Gastroesophageal sphincter (tissue), 4 donors: ENCODE measurements at regions not wholly inside any gene's neighbourhood (a gene's known extent, or its start where the extent isn't known, plus 50 kb on each side); places are given as distances from the start of the nearest gene placed in this dataset.

Experiments
- ATAC-seq: fragments of 150-250 bp; one replicate; pipeline ENCODE4 v1.9.1; 2016; ENCODE audit warnings: mild to moderate bottlenecking, moderate library complexity
- H3K27ac ChIP-seq, 4 donors: fragments of 200-600 bp; sonication (generic) in 3 of 4; 1 replicate in 3 of 4; 2 replicates in 1 of 4; pipeline ENCODE4 v1.5.1; 2016 to 2019
- H3K27me3 ChIP-seq: fragments of 200-600 bp; sonication (generic); one replicate; pipeline ENCODE4 v1.5.1; 2019
- H3K36me3 ChIP-seq, 2 donors: fragments of 200-600 bp; sonication (generic); one replicate each; pipeline ENCODE4 v1.5.1; 2019; ENCODE audit warnings: control low read depth in 1 of 2
- H3K4me1 ChIP-seq, 3 donors: fragments of 200-600 bp; sonication (generic); 1 replicate in 2 of 3; 2 replicates in 1 of 3; pipeline ENCODE4 v1.5.1; 2016 to 2019; ENCODE audit warnings: control low read depth in 2 of 3
- H3K4me3 ChIP-seq, 2 donors: fragments of 200-600 bp; sonication (generic); one replicate each; pipeline ENCODE4 v1.5.1; 2019; ENCODE audit warnings: mild to moderate bottlenecking in 1 of 2, moderate library complexity in 1 of 2
- H3K9me3 ChIP-seq, 3 donors: fragments of 200-600 bp; sonication (generic); one replicate each; pipeline ENCODE4 v1.5.1; 2017 to 2019; ENCODE audit warnings: control low read depth in 2 of 3
- EP300 ChIP-seq: sonication (generic); formaldehyde crosslinking; IDR thresholded peaks from one replicate; pipeline ENCODE4 v1.6.1; 2017; ENCODE audit warnings: antibody characterized with exemption, mild to moderate bottlenecking
- POLR2A ChIP-seq, 2 donors: fragments of 450-650 bp; IDR thresholded peaks; one replicate each; pipeline ENCODE4 v1.6.1; 2017; ENCODE audit warnings: antibody characterized with exemption in 2 of 2, mild to moderate bottlenecking in 2 of 2, moderate library complexity in 1 of 2
- POLR2AphosphoS5 ChIP-seq: sonication (generic); formaldehyde crosslinking; IDR thresholded peaks from one replicate; pipeline ENCODE4 v1.6.1; 2017; ENCODE audit warnings: antibody characterized with exemption
- WGBS, 2 donors: methylation state at CpG; one replicate each; pipeline ENCODE4 v1.1.5; 2018; ENCODE audit warnings: low coverage in 1 of 2; 5-methylcytosine and 5-hydroxymethylcytosine counted together
- TF ChIP-seq, protein P1 (sequence below), 4 experiments: fragments of 200-600 bp in 2 of 4; fragments of 450-650 bp in 2 of 4; sonication (generic) in 1 of 4; IDR thresholded peaks; one replicate each; pipeline ENCODE4 v1.5.1; 2017 to 2019; ENCODE audit warnings: antibody characterized with exemption in 4 of 4, mild to moderate bottlenecking in 2 of 4, moderate library complexity in 2 of 4

- 70% methylated on average over 2 of the region's 5 CpGs; no CpG with 5 or more reads in 1 of the 2 donors for WGBS, 2 donors
- no peak for ATAC-seq
- H3K27ac ChIP-seq: peak overlapping the region in 3 of 4 donors; percentile 23 to 81 (median 64)
Observed at GRCh38 chr6:3928111-3928510, 78.9 kb downstream of the FAM50B start.

GRCh38 chr6:3929281-3929798 is 80.2 kb downstream of the FAM50B start:
- Histone ChIP-seq H3K4me1 (peaks cover 0 to 31% (median 8%) of the 10 kb centered on the region in 3 donors), H3K36me3 (no peaks in the 10 kb centered on the region), H3K9me3 (no peaks in the 10 kb centered on the region), H3K27ac (peak overlapping the region; percentile 52 to 81 (median 72)), H3K4me3 (no peak overlapping the region), H3K27me3 (no peaks in the 10 kb centered on the region)
- peak; percentile 82 for ATAC-seq
- 17 to 43% methylated on average over 1 of the region's 6 CpGs for WGBS, 2 donors
- peak; percentile 60 for TF ChIP-seq POLR2AphosphoS5
- no peak for TF ChIP-seq EP300

More at GRCh38 chr6:3928111-3928510, 78.9 kb downstream of the FAM50B start:
- Histone ChIP-seq H3K4me1 (peaks cover 0 to 31% (median 8%) of the 10 kb centered on the region in 3 donors), H3K36me3 (no peaks in the 10 kb centered on the region), H3K9me3 (no peaks in the 10 kb centered on the region), H3K27me3 (no peaks in the 10 kb centered on the region), H3K4me3 (no peak overlapping the region)
- no peak for TF ChIP-seq EP300
- TF ChIP-seq POLR2AphosphoS5: no peak
- TF ChIP-seq POLR2A (IDR thresholded peaks at IDR 0.05): no peak
- TF ChIP-seq, protein P1, sequence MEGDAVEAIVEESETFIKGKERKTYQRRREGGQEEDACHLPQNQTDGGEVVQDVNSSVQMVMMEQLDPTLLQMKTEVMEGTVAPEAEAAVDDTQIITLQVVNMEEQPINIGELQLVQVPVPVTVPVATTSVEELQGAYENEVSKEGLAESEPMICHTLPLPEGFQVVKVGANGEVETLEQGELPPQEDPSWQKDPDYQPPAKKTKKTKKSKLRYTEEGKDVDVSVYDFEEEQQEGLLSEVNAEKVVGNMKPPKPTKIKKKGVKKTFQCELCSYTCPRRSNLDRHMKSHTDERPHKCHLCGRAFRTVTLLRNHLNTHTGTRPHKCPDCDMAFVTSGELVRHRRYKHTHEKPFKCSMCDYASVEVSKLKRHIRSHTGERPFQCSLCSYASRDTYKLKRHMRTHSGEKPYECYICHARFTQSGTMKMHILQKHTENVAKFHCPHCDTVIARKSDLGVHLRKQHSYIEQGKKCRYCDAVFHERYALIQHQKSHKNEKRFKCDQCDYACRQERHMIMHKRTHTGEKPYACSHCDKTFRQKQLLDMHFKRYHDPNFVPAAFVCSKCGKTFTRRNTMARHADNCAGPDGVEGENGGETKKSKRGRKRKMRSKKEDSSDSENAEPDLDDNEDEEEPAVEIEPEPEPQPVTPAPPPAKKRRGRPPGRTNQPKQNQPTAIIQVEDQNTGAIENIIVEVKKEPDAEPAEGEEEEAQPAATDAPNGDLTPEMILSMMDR (IDR thresholded peaks at IDR 0.05): no peak

GRCh38 chr6:3937438-3937837 is 88.3 kb downstream of the FAM50B start:
- Histone ChIP-seq H3K9me3 (no peaks in the 10 kb centered on the region), H3K27ac (no peak overlapping the region), H3K27me3 (peaks cover 17% of the 10 kb centered on the region), H3K4me1 (peaks cover 0 to 5% (median 0%) of the 10 kb centered on the region in 3 donors), H3K4me3 (no peak overlapping the region), H3K36me3 (no peaks in the 10 kb centered on the region)
- WGBS, 2 donors: 69% methylated on average over 2 of the region's 2 CpGs; no CpG with 5 or more reads in 1 of the 2 donors
- no peak for TF ChIP-seq POLR2AphosphoS5
- TF ChIP-seq, protein P1 (IDR thresholded peaks at IDR 0.05): no peak
- no peak for TF ChIP-seq EP300
- no peak for TF ChIP-seq POLR2A (IDR thresholded peaks at IDR 0.05)
- ATAC-seq: no peak

DNA sequence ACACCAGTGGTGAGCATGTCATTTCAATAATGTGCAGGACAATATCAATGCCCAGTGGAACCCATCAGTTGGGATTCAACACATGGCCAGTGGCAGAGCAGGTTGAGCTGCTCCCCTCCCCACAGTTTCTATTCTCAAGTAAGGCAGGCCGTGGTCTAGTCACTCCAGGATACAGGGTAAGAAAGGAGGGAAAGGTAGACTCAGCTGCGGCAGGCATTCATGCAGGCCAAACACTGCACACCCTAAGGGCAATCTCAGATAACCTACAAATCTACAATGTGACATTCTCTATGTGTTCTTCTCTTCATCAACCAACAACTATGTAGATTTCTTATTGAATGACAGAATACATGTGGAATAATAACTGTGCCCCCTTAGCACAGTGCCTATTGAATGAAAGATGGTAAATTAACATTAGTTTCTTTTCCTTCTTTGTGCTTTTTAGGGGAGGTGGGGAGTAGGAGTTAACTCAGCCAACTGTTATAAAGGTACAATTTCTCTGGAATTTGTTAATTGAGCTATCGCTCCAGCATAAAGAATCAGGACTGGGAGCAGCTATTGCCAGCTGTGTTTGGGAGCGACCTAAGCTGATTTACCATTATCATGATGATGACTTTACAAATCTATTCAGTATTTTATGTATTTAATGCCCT is 89.7 kb downstream of the FAM50B start:
- Histone ChIP-seq H3K4me1 (peaks cover 0 to 2% (median 0%) of the 10 kb centered on the region in 3 donors), H3K9me3 (no peaks in the 10 kb centered on the region), H3K27me3 (peaks cover 17% of the 10 kb centered on the region), H3K27ac (no peak overlapping the region), H3K4me3 (no peak overlapping the region), H3K36me3 (no peaks in the 10 kb centered on the region)
- ATAC-seq: no peak
- 92 to 100% methylated on average over 4 of the region's 4 CpGs for WGBS, 2 donors
- no peak for TF ChIP-seq POLR2A (IDR thresholded peaks at IDR 0.05)
- no peak for TF ChIP-seq EP300
- TF ChIP-seq, protein P1 (IDR thresholded peaks at IDR 0.05): no peak
- TF ChIP-seq POLR2AphosphoS5: no peak

- Histone ChIP-seq H3K27ac (no peak overlapping the region), H3K4me1 (peaks cover 0 to 2% (median 0%) of the 10 kb centered on the region in 3 donors), H3K36me3 (no peaks in the 10 kb centered on the region), H3K4me3 (no peak overlapping the region), H3K9me3 (no peaks in the 10 kb centered on the region), H3K27me3 (peaks cover 17% of the 10 kb centered on the region)
- ATAC-seq: no peak
- WGBS, 2 donors: 100% methylated on average over 1 of the region's 7 CpGs
- TF ChIP-seq EP300 (no peak), POLR2AphosphoS5 (no peak), POLR2A (IDR thresholded peaks at IDR 0.05) (no peak)
- TF ChIP-seq, protein P1 (IDR thresholded peaks at IDR 0.05): no peak
Observed at GRCh38 chr6:3939368-3939958, 90.3 kb downstream of the FAM50B start.
